IPS DF 4.7 (cell line): ENCODE measurements at regions not wholly inside any gene's neighbourhood (a gene's known extent, or its start where the extent isn't known, plus 50 kb on each side); places are given as distances from the start of the nearest gene placed in this dataset.
"Not testable (repeated sequence)": the region's sequence is repeated elsewhere in the genome, so short reads cannot be mapped to it uniquely, and the experiment has no call there.

Experiments
- DNase-seq: peaks from one replicate; pipeline ENCODE4 v3.0.0-alpha.2; 2013; ENCODE audit warnings: low spot score; ENCODE audit errors: extremely low read depth

DNA sequence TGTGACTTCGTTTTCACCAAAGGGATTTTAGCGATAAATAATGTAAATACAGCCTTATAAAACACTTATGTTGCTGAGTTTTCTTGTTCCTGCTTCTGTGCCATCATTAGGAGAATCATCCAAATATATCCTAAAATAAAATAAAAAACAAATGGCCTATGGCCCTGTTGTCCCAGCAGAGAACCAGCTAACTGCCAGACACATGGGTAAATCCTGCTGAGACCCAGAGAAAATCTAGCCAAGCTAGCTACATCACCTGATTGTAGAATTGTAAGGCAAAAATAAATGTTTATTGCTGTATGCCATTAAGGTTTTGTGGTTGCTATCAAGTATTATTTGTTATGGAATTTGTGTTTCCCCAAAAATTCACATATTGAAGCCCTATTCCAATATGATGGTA lies 631.2 kb upstream of the SYNCRIP start:
- DNase-seq: no peak

DNA sequence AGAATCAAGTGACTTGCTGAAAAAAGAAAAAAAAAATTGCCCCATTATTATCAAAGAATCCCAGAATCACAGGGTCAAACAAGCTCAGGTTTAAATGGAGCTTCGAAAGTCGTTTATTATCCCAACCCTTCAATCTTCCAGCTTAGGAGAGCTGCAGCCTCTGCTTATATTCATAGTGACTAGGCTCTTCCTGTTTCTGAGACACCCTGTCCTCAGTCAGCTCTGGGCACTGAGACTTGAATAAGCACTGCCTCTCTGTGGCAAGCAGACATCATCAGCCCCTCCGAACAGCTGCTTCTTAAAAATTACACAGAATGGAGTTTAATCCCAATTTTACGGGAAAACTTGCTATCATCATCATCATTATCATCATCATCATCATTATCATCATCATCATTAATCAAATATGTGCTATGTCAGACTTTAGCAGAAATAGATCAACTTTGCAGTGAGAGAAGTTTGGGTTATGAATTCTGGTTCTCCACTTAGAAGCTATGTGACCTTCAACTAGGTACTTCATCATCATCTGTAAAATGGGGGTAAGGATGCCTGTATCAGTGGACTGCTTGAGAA lies 614.0 kb upstream of the SYNCRIP start:
- no peak for DNase-seq

DNA sequence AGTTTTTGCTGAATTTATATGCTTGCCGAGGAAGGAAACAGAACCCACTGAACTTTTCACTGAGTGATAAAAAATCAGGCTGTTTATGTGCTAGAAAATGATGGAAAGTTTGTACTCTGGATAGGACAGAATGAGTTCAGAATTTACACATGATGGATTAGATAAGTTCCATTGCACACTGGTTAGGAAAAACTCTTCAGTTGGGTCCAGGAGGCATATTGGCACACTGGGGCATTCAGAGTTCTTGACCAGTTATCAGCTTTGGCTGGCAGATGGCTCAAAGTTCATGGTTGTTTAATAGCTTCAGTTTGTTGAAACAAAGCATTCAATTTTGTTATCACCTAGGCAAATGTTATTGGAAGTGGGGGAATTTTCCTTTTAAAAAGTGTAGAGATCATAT lies 613.3 kb upstream of the SYNCRIP start:
- DNase-seq: no peak

DNA sequence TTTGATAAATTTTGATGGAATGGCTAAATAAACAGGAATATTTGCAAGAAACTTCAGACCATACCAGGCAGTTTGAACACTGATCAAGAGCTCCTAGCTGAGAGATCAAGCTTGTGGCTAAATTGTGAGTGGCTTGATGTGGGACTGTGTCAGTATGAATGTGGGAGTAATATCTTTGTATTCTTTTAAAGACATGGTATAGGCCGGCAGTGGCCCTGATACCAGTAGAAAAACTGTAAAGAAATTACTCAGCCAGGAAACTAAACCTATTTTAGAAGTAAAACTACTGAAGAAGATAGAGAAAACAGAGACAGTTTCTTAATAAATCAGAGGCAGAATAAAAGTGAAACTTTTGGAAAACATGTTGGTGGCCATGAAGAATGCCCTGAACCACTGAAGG lies 608.4 kb upstream of the SYNCRIP start:
- DNase-seq: no peak

DNA sequence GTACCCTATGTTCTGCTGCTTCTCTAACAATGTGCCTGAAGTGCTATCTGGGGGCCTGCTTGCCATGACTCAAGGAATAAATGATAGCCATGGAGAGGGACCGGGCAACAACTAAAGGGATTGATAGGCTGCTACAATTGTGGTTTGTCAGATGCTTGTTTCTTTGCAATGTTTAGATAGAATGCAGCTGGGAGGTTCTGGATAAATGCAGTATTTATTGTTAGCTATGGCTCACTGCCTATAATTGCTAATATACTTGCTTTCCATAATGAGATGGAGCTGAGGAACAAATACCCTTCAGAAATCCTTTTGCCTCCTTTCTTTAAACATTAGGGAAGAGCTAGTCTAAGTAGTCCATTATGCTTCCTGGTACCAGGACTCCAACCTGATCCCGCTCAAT lies 575.2 kb upstream of the SYNCRIP start:
- no peak for DNase-seq

DNA sequence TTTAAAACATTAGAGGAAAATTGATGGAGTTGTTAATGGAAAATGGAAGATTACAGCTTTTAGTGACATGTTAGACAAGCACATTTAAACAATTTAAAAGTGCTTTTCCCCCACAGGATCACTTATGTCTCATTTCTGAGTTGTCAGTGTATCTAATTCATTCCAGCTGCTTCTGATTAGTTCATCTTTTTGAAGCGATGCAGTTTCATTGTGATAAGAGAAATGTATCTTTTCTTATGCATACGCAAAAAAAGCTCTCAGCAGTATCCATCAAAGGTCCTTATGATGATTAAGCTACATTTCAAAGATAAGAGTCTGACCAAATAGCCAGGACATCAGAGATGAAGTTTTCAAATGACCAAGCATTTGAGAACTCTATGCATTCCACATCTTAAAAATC lies 572.6 kb upstream of the SYNCRIP start:
- DNase-seq: no peak

DNA sequence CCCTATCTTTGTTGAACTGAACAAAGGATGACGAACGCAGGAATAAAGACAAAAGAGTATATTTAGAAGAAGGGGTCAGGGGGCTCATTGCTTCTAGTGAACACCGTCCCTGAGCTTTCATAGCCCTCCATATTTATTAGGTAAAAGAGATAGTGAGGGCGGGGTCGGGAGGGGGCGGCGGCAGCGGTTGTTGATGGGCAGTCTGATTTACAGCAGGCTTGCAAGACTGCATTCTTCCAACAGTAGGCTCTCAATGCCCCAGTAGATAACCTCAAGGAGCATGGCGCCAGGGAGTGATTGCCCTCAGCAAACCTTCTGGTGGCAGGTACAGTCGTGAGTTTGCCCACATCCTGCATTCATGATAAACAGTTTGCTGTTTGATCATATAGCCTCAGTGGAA lies 563.3 kb upstream of the SYNCRIP start:
- DNase-seq: no peak

DNA sequence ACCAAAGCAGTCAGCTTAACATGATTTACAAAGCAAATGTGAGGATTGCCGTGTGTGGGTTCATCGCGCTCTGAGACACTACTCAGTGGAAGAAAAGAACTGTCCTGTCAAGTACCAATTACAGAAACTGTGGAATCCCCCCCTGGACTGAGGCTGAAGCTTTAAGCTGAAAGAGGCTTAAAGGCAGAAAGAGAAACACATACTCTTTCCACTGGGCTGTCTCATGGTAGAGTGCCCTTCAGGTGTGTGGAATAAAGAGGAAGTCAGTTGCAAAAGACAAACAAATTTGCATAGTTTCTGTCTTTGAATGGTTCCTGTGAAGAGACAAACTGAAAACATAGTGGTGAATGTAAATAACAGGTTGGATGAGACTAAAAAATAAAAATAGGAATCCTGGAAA lies 560.4 kb upstream of the SYNCRIP start:
- DNase-seq: no peak

DNA sequence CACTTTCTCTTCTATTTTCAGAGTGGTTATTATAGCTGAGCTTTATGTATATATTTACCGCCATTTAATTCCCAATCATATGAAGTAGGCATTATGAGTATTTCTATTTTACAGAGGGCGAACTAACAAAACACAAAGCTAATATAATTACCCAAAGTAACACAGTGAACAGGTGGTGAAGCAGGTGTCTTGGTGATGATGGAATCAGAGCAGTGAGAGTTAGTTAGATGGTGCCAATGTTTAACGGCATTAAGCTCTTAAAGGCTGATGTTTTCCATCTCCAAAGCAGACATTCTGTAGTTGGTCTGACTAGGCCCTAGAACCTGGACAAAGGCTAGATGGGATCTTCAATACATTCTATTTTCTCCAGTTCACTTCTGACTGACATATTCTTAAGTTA lies 551.1 kb upstream of the SYNCRIP start:
- no peak for DNase-seq

DNA sequence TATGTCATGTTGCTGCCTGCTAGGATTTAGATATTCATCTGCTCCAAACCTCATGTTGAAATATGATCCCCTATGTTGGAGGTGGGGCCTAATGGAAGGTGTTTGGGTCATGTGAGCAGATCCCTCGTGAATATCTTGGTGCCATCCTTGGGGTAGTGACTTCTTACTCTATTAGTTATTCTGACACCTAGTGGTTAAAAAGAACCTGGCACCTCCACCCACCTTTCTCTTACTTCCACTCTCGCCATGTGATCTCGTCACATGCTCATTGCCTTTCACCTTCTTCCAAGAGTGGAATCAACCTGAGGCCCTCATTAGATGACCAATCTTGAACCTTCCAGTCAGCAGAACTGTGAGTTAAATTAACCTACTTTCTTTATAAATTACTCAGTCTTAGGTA lies 549.4 kb upstream of the SYNCRIP start:
- DNase-seq: peak; percentile 28

DNA sequence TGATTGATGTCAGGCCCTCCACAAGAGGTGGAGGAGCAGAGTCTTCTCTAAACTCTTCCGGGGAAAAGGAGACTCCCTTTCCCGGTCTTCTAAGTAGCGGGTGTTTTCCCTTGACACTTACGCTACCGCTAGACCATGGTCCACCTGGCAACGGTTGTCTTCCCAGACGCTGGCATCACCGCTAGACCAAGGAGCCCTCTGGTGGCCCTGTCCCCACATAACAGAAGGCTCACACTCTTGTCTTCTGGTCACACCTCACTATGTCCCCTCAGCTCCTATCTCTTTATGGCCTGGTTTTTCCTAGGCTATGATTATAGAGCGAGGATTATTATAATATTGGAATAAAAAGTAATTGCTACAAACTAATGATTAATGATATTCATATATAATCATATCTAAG lies 532.5 kb upstream of the SYNCRIP start:
- DNase-seq: peak; percentile 16

DNA sequence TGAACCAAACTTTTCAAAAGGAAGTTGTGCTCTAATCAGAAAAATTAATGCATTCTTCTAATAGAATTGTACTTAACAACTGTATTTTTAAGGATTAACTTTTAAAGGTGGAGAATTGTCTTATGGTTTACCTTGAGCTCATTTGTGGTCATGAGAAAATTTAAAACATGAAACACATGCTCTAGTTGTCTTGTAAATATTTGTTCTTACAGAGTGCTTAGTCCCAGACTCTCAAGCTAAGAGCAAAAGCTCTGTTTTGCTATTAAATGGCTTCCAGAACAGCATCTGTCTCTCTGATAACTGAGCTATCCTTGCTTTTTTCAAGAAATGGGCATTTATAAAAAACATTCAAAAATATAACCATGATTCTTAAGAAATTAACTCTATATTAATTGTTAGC lies 512.2 kb upstream of the SYNCRIP start:
- DNase-seq: no peak

DNA sequence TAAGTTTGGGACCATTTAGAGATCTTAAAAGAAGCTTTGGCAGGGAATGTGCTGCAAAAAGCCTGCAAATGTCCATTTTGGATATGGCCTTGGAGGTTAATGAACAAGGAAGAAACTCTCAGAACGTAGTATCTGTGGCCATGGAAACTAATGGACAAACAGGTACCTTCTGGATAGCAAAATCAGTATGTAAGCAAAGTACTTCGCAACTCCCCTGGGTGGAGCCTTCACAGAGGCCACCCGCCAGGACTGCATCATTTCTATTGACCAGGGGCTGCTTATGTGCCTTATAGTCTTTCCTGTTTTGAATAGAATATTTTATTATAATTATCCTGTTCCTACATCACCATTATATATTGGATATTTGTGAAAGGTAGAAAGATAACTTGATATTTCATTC lies 510.8 kb upstream of the SYNCRIP start:
- no peak for DNase-seq

DNA sequence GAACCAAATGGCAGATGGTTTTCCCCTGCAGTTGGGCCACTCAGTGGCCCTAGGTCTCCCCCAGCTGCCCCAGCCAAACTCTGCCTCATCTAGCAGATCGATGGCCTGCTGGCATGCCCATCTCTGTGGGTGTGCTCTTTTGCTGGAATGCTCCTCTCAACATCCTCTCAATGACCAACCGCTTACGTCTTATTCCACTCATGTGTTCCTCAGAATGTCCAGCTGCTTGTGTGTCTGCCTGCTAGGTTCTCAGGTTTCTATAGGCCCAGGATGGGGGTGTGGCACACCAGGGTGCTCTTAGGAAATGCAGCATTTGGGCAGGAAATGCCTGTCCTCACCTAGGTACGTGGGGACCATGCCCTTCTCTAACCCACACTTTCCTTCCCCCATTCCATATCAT lies 509.9 kb upstream of the SYNCRIP start:
- no peak for DNase-seq

DNA sequence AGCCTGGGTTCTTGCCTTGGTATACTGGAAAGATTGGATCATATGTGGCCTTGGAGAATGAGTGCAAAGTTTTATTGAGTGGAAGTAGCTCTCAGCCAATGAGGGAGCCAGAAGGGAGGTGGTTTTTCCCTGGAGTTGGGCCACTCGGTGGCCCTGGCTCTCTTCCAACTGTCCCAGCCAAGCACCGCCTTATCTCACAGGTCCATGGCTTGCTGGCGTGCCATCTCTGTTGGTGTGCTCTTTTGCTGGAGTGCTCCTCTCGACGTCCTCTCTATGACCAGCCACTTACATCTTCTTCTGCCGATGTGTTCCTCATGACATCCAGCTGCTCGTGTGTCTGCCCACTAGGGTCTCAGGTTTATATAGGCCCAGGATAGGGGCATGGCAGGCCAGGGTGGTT lies 505.9 kb upstream of the SYNCRIP start:
- DNase-seq: no peak

DNA sequence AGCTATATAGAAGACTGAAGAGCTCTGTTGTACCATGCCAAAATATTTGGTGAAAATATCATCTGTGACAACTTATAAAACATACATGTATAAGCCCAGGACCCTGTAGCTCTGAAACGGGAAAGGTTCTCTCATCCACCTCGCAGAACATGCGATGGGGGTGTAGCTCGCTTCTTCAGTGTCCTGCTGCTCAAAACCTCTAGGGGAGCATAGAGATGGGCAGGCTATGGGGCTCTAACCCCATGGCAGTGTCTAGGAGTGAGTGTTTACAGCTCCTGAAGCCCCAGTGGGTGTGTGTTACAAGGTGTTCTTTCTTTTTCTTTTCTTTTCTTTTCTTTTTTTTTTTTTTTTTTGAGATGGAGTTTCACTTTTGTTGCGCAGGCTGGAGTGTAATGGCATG lies 505.2 kb upstream of the SYNCRIP start:
- no peak for DNase-seq

DNA sequence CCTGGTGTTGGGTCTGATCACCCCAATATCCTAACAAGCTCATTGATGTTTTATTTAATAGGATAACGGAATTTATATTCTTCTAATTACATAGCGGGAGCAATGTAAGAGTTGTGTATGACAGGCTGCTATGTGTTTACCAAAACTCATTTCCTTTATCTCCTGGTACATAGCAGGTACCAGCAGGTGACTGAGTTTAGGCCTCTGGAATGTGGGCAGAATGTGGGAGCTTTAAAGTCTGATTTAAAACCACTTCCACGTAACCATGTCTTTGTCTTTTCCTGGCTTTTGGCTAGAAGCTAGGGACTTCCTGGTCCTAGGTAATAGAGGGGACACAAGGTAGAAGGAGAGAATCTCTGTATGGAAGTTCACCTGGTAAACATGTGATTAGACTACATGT lies 504.6 kb upstream of the SYNCRIP start:
- no peak for DNase-seq

DNA sequence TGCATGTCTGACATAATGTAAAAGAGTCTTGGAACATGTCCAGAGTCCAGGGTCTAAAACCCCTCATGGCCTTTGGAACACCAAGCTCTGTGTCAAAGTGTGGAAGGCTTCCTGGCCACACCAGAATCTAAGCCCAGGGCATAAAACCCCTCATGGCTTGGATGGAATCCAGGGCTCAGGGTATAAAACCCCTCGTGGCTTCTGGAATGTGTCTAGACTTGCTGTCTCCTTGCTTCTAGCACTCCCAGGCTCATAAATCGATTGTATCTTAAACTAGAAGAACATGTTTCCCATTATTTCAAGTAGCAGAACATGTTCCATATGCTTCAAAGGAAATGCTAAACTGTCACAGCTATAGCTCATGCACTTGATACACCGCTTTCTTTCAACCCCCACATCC lies 504.1 kb upstream of the SYNCRIP start:
- not testable (repeated sequence) for DNase-seq

DNA sequence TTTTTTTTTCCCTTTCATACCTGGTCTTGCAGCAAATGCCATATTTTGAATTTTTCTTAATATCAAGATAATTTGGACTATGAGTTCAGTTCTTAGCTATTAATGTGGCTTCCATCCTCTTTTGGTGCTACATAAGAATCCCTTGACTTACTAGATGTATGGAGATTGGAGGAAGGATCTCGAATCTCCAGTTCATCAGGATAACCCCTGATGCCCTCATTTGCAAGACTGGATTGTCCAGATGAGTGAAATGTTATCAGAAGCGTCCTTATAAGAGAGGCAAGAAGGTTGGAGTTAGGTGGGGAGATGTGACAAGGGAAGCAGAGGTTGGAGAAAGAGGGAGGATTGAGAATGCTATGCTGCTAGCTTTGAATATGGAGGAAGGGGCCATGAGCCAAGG lies 499.6 kb upstream of the SYNCRIP start:
- DNase-seq: no peak

DNA sequence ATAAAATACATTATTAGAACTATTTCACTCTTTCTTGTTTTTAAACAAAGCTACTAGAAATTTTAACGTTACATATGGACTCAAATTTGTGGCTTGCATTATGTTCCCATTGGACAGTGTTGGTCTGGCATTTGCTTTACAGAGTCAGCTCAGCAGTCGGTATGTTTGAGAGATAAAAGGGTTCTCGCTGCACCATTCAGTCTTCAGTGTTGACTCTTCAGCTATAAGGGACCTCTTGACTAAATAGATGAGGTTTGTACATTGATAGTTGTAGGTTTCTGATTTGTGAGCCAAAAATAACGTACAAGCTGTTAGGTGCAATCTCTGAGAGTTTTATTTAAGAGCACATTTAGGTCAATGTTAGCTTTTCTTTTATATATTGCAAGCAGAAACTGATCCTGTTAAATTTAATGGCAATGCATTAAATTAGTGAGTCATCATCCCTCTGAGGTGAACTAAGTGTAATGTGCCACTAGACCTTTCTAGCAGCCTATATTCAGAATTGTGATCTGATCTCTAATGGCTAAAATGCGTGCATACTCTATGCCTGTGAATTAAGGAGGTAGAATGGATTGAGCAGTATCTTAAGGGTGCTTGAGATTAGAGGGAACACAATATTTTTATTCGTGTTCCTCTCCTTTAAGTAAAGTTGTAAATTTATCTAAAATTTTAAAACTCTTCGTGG lies 485.6 kb upstream of the SYNCRIP start:
- no peak for DNase-seq

DNA sequence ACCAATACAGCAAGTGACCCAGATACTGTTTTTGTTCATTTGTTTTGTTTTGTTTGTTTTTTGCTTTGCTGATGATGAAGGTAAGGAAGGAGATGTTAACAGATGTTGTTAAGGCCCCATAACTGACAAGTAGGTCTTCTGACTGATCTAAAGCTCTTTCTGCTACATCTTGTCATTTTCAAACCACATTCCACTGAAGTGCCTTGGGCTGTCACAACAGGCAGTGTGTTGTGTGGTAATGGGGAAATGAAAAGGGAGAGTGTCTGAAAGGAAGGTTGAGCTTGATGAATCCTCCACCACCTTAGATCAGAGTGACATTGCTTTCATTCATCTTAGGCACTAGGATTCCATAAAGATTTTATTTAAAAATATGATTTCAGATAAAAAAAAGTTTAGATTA lies 479.4 kb upstream of the SYNCRIP start:
- no peak for DNase-seq

DNA sequence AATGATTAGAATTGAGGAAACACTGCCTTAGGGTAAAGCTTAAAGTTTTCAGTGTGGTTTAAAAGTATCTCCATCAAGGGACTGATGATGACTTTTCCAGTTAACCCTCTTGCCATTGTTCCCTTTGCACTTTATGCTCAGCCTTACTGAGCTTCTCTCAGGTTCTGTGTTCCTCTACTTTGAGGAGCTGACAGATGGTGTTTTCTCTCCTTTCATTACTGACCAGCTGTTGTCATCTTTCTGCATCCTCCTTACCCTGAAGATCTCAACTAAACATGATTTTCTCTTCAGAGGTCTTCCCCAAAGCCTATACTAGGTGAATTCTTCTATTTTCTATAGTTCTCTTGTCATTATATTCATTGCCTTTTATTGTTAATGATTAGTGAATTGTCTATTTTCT lies 475.6 kb upstream of the SYNCRIP start:
- DNase-seq: no peak

DNA sequence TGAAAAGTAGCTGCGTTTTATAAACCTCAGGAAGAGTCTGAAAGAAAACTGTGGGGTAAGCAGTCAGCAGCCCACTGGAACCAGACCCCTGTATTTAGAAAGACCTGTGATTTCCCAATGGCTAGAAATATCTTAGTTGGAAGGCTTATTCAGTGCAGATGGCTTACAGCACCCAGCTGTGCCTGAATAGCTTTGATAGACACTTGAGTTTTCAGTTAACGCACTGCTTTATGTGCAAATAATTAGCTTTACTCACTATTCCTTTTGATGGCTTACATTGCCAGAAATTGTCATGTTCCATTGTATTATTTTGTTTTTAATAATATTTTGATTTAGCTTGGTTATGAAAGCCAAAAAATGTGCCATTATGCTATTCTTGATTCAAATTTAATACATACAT lies 465.3 kb upstream of the SYNCRIP start:
- DNase-seq: no peak

DNA sequence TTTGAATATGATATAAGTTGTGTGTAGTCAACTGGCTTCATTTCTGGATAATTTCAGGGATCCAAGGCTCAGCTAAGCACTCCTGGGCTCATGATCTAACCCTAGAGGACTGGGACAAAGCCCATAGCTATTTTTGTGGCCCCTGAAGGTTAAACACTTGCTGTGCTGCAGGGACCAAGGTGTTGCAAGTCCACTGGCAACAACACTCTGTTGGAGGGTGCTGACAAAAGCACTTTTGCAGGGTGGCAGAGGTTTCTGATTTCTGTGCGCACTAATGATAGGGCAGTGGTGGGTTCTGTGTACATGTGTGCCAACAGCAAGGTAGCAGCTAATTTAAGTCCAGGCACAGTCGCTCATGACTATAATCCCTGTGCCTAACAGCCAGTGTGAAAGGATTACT lies 445.3 kb upstream of the SYNCRIP start:
- DNase-seq: no peak
